Stimulated activated CD4-positive, alpha-beta T cell treated with anti-CD3 and anti-CD28 coated beads, Interleukin-4, amount 100 ng/mL, for 4 hours (primary cell): ENCODE measurements at regions not wholly inside any gene's neighbourhood (a gene's known extent, or its start where the extent isn't known, plus 50 kb on each side); places are given as distances from the start of the nearest gene placed in this dataset.

Experiments used
- DNase-seq, 2 experiments: peaks; one replicate each; pipeline ENCODE4 v3.0.0-alpha.2; 2020

DNA sequence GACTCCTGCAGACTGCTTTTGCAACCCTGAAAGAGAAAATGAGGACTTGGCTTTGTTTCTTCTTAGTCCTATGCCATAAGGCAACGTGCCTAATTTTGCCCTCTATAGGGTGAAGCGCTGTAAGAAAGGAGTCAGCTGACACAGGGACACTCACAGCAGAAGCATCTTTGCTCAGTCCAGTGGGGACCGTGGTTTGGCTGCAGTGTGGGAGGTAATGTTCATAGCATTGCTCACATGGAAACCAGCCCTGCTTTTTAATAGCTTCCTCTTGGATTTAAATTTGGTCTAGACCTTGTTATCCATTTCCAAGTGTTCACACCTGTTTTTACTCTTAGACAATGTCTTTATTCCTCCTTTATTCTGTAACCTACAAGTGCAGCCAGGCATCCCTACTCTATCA lies 1032.1 kb downstream of the NTRK3 start:
- DNase-seq, result no peak

DNA sequence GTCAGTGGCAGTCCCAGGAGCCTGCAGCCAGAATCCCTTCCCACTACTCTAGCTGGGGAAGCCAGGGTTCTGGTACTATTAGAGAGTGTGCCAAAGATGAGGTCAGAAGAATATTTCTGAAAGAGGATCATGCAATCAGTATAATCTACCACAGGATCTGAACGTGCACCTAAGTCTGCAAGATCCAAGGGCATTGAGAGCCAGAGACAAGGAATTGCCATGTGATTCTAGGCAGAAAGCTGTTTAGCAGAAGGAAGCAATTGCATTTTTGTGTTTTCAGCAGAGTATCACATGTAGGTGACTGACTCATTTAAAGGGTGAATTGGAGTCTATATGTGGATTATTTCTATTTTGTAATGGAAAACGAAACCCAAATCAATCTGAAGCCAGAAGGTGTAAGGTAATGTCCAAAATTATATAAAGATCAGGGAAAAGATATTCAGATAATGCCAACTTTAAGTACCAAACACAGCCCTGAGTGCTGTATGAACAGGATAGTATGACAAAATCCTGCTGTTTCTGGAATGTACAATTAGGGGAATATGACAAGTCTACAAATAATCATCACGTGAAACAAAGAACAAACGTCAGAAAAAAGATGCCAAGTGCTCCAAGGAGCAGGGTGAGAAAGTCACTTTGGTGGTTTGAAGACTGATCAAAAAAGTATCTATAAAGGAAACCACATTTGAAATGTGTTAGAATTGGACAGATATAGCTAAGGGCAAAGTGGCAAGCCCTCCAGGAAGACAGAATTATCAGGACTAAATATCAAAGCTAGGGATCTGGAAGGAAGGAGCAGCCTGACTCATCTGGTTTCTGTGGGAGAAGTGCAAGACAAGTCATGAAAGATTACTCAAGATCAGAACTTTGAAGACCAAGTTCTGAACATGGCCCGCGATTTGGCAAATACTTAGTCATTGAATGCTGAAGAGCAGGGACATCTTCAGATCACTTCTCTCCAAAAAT lies 1036.6 kb downstream of the NTRK3 start:
- no peak for DNase-seq

DNA sequence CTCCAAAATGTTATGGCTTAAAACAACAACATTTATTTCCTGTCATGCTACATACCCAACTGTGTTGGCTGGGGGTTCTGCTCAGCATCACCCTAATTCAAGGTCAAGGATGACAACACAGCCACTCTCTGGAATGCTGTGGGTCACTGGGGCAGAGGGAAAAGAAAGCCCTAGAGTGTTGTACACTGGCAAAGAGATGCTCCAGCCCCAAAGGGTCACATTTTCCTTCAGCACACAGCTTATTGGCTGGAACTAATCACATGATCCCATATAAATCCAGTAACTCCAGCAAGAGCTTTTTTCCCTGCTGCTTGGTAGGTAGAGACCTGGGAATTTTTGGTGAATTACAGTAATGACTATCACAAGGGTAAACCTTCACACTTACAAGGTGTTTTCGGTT lies 1041.4 kb downstream of the NTRK3 start:
- DNase-seq, result no peak

DNA sequence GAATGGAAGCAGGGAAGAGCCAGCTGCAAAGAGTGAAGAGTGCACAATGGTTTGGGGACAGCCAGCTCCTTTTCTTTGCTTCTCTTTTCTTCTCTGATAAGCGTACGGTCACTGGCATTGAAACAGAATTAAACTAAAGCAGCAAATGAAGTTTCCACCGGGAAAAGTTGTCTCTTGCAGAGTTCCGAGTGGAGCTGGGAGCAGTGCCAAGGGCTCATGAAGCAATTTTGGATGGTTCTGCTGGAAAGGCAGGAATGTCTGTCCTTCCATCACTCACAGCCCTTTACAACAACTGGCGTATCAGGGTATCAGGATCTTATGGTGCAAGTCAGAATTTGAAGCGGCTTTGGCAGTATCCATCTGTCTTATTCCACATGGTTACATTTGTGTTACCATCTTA lies 1042.9 kb downstream of the NTRK3 start:
- DNase-seq, result no peak

DNA sequence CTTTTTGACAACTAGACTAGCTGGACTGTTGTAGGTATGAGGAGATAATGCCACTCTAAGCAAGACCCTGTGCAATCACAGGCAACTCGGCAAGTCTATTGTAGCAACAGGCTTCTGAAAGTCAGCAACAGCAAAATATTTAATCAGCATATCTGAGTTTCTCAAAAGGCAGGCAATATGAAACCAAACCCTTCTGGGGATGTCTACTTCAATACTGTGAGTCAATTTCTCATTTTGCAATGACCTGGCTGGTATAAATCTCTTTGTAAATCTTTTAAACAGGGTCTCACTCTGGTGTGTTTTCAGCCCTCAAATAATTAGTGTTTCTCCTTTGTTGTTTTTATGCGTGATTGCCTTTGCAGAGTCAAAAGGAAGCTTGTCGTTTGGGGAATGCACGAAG lies 1044.5 kb downstream of the NTRK3 start:
- DNase-seq, result no peak

DNA sequence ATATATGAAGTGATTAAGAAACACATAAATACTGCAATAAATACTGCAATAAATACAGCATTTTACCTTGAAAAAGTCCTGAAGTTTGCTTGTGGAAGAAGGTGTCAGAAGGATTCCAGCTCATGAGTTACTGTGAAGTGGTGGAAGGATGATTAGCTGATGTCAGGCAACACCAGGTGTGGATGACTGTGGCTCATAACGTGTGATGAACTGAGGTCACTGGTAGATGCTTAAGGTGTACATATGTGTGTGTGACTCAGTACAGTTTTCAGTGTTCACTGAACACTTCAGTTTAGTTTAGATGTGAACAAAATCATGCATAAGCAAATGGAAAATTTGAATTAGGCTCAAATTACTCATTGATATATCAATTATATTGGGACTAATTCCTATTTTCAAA lies 1045.0 kb downstream of the NTRK3 start:
- no peak for DNase-seq

DNA sequence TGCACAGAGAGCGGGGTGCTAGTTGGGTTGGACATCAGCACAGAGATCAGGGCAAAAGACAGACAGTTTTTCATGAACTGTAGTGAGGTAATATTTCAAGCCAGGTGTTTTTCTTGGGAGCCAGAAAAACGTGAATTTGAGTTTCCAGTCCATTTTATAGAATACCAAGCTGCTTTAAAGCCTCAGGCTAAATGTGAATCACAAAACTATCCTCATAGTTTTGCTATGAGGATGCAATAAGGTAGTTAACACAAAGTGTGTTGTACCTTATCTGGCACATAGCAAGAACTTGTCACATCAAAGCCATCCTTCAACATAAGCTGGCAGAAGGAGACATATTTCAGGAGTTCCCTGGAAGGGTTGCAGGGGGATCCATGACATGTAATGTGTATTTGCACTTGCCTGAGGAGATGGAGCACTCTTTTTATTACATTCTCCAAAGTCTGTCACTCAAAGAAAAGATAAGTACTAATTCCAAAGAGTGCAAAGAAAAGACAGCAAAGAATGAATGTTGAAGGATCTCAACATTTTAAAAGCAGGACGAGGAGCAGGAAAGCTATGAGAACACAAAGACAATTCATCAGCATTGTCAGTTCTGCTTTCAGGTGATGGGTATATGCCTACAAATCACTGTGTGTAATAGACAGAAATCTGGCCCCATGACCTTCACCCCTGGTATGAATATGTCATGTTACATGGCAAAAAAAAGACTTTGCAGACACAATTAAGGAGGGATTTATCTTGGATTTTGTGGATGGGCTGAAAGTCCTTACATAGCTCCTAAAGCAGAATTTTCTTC lies 1046.4 kb downstream of the NTRK3 start:
- DNase-seq, result no peak

DNA sequence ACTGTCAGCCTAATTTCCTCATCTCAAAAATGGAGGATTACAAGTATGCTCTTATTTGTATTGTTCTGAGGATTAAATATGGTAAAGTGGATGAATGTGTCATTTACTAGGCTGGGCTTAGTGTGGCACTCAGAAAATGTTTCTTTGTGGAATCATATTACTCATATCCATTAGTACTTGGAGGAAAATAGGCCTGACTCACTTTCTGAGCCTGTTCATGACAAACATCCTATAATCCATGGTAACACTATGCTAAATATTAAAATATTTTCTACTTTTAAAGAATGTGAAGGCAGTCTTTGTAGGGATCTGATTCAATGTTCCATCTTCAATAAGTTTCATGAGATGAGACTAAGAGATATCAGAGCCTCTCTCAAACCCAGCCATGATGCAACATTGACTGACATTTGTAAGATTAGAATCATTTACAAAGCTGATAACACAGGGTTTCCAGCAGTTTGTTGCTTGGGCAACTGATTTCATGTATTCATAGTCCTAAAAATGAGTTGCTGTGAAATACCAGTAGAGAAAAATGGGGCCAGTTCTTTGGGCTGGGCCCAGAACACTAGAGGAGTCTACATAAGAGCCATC lies 1048.5 kb downstream of the NTRK3 start:
- no peak for DNase-seq

DNA sequence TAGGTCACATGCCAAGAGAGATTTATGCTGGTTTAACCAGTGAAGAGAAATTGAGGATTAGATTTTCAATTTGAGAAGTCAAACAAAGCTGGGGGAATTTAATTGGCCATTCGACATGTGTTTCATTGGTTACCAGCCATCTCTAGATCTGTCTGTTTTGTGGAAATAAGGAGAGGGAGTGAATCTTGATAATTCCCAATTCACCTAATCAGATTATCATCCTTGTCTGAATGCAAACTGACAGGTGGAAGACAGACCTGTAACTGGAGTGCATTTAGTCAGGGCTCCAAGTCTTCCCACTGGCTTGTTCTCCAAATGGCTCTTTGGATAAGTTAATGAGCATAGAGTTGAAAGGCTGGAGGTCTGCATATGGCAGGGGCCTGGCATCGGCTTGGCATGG lies 1049.3 kb downstream of the NTRK3 start:
- DNase-seq, result no peak

DNA sequence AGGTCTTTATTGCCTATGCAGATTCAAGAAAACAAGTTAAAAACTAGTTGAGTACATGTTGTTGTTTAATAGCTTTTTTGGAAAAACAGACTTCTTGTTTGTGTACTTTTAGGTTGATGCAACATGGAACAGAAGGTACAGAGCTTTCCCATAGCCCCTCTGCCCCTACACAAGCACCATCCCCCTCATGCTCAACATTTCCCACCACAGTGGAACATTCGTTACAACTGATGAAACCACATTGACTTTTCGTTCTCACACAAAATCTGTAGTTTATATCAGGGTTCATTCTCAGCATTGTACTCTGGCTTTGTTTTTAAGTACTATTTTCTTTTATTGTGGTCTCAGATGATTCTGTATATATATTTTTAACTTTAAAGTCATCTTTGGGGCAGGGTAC lies 1054.6 kb downstream of the NTRK3 start:
- no peak for DNase-seq

DNA sequence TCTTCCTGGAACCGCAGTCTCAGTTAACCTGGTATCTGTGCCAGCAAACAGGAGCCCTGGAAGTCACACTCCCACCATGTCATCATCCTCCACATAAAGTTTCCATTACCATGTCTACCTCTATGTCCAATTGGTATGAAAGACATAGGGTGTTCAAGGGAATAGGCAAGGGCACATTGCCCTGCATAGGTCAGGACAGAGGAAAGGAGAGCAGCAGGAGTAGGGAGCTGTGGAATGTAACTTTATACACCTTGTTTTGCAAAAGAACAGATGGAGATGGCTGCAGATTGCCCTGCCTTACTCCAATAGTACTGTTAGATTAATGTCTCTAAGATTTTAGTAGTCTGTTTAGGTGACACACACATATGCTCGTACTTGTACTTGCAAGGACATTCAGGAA lies 1056.4 kb downstream of the NTRK3 start:
- no peak for DNase-seq

DNA sequence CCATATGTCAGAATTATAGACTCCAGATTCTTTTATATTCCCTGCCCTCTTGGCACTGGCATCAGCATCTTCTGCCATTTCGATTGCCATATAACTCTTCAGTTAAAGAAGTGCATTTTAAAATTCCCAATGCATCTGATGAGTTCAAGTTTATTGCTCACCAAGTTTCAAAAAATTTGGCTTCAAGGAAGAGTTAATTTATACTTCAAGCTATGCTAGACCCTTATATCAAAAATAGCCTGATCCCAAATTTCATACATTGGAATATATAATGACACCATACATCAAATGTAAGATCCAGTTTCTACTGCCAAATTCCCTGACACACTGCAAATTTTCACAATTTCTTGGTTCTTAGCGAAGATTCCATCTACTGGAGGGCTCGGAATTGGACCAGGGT lies 1058.6 kb downstream of the NTRK3 start:
- no peak for DNase-seq

DNA sequence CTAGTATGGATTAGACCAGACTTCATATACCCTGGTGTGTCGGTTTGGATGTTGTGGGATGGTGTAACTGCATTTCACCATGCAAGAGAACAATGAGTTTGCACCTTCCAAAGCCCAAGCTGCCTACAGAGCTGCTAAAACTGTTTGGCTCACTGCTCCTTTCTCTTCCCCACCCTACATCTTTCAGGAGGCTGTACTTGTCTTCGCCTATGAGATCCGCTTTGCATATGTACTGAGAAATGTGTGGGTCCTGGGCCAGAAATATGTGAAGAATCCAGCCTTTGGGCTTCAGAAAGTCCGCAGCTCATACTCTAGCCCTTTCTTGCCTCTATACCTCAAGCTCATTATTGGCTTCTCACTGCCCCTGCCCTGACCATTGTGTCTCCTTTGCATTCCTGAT lies 1060.0 kb downstream of the NTRK3 start:
- no peak for DNase-seq

DNA sequence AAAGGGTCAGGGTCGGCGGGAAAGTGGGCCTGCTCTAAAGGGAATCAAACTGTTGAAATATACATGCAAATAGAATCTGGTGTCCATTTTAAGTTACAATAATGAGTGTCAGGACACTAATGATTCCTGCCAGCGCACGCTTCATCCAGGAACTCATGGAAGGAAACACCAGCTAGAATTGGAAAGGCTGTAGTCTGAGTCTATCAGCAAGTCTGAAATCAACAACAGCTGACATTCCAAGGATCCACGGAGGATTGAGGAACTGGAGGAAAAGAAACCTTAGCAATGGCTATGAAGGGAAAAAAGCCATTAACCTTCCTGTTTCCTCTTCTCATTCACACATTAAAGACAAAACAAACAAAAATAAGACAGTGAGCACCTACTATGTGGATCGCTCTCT lies 1063.1 kb downstream of the NTRK3 start:
- DNase-seq, result no peak

DNA sequence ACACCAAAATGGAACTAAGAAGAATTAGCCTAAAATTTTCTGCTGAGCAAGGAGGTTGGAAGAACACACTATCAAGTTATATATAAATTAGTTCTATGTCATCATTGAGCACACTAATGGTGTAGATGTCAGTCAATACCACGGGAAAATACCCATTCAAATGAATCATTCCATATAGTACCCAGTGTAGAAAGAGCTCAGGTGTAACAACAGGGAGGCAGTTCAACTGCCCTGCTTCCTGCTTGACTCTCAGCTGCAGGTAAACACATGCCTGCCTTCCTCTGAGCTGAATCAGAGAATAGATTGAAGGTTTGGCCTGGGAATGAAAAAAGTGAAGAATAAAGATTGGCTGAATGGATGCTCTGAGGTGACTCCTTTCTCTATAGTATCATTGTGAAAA lies 1088.0 kb downstream of the AGBL1 start:
- DNase-seq, result no peak

DNA sequence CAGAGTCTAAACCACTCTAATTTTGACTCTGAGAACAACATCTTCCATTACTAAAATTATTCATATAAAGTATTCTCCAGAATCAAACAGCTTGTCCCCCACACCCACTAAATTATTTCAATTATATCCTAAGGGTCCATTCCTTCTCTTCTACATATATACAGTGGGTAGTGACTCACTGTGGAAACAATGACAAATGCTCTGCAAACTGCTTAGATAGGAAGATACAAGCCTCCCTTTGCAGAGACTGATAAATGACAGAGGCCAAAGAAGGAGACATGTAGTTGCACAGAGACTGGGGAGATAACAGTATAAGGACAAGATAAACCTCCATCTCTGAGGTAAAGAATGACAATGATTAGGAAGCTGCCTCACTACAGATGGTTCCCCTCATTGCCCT lies 1087.4 kb downstream of the AGBL1 start:
- DNase-seq, result no peak

DNA sequence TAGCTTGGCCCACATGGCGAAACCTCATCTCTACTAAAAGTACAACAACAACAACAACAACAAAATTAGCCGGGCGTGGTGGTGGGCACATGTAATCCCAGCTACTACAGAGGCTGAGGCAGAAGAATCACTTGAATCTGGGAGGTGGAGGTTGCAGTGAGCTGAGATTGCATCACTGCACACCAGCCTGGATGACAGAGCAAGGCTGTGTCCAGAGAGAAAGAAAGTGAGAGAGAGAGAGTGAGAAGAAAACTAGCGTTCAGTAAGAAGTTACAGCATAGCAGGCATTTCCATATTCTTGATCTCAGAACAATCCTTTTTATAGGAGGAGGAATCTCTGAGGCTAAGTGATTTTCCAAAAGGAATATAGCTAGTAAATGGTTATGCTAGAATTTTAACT lies 1076.1 kb downstream of the AGBL1 start:
- DNase-seq, result no peak

DNA sequence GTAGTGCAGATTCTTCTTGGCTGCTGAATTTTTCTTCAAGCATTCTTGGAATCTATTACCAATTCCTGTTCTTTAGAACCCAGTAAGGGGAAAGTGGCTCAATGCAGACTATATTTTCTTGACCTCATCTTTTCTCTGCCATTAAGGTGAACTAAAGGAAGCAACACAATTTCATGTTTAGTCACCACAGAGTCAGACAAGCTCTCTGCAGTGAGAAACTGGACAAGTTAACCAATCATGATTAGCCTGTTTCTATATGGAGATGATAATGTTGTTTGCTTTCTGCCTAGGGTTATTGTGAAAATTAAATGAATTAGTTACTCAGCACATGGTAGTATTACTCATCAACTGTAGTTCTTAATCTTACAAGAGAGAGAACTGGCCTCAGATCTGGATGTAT lies 1075.1 kb downstream of the AGBL1 start:
- DNase-seq, result no peak

DNA sequence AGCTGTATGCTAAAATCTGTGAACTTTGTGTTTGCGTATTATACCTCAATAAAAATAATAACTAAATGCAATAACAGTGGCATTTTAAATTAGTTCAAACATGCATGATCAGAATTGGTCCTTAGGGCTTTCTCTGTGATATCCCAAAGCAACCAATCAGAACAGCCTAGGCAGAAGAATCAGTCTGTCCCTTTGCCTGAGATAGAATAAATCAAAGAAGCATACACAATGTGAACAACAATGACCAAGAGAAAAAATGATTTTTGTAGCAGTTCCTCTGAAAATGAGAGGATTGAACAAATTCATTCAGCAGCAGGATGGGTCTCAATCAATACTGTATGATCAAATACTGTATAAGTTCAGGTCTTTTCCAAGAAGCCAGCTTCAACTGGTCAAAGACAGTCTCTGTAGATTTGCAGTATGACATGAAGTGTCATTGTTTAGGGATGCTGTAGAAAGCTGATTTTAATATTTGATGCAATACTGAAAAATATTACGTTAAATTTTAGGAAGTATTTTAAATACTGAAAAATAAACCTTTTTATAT lies 1071.6 kb downstream of the AGBL1 start:
- DNase-seq, result no peak

DNA sequence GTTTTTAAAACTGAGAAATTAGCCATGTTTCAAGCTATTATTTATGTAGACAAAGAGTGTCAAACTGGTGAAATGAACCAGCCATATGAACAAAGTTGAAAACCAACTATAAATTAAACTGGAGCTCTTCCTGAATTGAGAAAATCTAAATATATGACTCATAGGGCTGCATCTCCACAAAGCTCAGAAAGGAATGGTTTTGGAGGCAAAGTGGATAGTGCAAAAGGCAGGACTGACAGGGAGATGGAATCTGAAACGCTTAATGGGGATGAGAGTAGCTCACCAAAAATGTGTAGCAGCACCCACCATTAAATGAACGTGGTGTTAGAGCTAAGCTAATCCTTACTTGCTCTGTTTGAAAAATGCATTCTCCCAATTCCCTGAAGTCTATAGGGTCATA lies 1066.0 kb downstream of the AGBL1 start:
- DNase-seq, result no peak

DNA sequence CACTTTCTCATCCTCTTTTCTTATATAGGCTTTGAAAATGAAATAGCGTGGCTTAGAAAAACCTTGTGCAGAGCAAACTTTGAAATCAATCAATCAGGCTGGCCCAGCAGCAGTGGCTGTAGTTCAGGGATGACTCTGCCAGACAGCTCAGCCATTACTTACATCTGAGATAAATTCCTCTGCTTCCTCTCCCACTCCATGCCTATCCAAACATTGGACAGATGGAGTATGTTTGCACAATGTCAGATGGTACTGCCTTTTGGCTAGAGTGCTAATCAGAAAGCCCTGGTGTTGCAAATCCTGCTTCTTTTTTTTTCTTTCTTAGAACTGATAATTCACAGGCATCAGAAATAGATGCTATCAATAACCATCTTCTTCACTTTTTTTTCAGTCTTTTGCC lies 1065.1 kb downstream of the AGBL1 start:
- no peak for DNase-seq

DNA sequence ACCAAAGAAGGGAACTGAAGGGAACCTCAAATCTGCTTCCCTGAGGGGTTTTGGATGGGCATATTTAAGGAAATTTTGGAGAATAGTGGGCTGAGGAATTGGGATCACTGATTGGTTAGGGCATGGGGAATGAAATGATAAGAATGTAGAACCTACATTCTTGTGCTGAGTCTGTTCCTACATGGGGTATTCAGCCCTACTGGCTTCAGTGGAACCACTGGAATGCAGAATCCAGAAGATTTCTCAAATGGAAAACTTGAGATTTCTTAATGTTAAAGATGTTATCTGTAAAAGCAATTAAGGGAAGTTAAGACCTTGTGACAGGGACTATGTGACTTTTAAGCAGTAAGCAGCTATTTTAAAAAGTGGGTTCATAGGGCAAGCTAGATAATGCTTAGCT lies 1062.4 kb downstream of the AGBL1 start:
- DNase-seq, result no peak

DNA sequence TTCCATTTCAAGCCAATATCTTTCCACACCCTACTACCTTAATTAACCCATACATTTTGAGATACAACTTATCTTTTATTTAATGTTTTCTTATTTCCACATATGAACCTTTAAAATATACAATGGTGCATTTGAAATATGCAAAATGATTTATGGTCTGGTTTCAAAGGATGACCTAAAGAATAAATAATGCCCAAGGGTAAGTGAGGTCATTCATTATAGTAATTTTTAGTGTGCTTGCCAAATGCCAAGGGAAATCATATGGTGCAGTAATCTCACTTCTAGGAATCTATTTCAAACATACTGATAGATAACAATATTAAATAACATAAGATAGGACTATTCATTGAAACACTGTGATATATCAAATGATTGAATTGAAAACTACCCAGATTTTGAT lies 1055.4 kb downstream of the AGBL1 start:
- DNase-seq, result no peak

DNA sequence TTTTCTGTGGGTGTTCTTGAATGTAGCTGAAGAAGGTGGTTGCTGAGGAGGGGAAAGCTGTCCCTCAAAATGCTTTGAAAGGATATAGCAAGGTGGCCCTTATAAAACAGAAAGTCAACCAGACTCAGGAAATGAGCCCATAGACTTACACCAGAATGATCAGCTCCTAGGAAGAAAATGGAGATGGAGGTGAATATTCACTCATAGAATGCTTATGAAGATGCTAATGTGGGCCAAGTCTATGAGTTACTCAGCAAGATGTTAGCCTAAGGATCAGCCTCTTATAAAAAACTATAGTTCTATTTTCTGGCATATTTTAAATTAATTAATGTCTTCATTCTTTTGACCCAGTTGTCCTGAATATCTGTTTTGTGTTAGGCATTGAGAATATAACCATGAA lies 1054.0 kb downstream of the AGBL1 start:
- DNase-seq, result no peak
